Nephron (organoid): ENCODE measurements at regions not wholly inside any gene's neighbourhood (a gene's known extent, or its start where the extent isn't known, plus 50 kb on each side); places are given as distances from the start of the nearest gene placed in this dataset.

ENCODE experiments used
- H3K27ac Mint-ChIP-seq, 3 experiments: 2 replicates each; pipeline ENCODE4 v1.8.0; 2020; ENCODE audit warnings: mixed read lengths in 3 of 3, mild to moderate bottlenecking in 2 of 3, moderate library complexity in 1 of 3
- H3K27me3 Mint-ChIP-seq: 2 replicates; pipeline ENCODE4 v1.8.0; 2021; ENCODE audit warnings: low read depth, mild to moderate bottlenecking, moderate library complexity, mixed read lengths
- H3K36me3 Mint-ChIP-seq: 2 replicates; pipeline ENCODE4 v1.8.0; 2020; ENCODE audit warnings: low read depth, mixed read lengths
- H3K4me1 Mint-ChIP-seq: 2 replicates; pipeline ENCODE4 v1.8.0; 2020; ENCODE audit warnings: mixed read lengths
- H3K4me3 Mint-ChIP-seq, 3 experiments: 2 replicates each; pipeline ENCODE4 v1.8.0; 2020; ENCODE audit warnings: mild to moderate bottlenecking in 3 of 3, mixed read lengths in 3 of 3, moderate library complexity in 2 of 3
- H3K9me3 Mint-ChIP-seq: 2 replicates; pipeline ENCODE4 v1.8.0; 2020; ENCODE audit warnings: mixed read lengths
- CTCF ChIP-seq, 3 experiments: fragments of 200-600 bp; sonication (generic); IDR thresholded peaks; one replicate each; pipeline ENCODE4 v1.5.0; 2021; ENCODE audit warnings: antibody characterized with exemption in 3 of 3; ENCODE audit not compliant: unreplicated experiment in 3 of 3

- H3K4me3 Mint-ChIP-seq: no peak overlapping the region
- H3K27me3 Mint-ChIP-seq: peaks cover 4% of the 10 kb centered on the region
- no peaks in the 10 kb centered on the region for H3K4me1 Mint-ChIP-seq
- no peak overlapping the region for H3K27ac Mint-ChIP-seq
- peaks cover 8% of the 10 kb centered on the region for H3K9me3 Mint-ChIP-seq
- no peak for TF ChIP-seq CTCF (IDR thresholded peaks at IDR 0.05; ENCODE audit: unreplicated experiment in 3 of 3)
- H3K36me3 Mint-ChIP-seq: no peaks in the 10 kb centered on the region
Observed at GRCh38 chr5:8005416-8005815, 136.5 kb downstream of the MTRR start.

- no peak overlapping the region for H3K4me3 Mint-ChIP-seq
- no peaks in the 10 kb centered on the region for H3K27me3 Mint-ChIP-seq
- H3K27ac Mint-ChIP-seq: no peak overlapping the region
- H3K4me1 Mint-ChIP-seq: no peaks in the 10 kb centered on the region
- no peak for TF ChIP-seq CTCF (IDR thresholded peaks at IDR 0.05; ENCODE audit: unreplicated experiment in 3 of 3)
- no peaks in the 10 kb centered on the region for H3K36me3 Mint-ChIP-seq
- no peaks in the 10 kb centered on the region for H3K9me3 Mint-ChIP-seq
Observed at GRCh38 chr5:8012131-8012977, 143.4 kb downstream of the MTRR start.

GRCh38 chr5:8013948-8014710 lies 145.2 kb downstream of the MTRR start:
- Mint-ChIP-seq H3K4me1 (no peaks in the 10 kb centered on the region), H3K4me3 (no peak overlapping the region), H3K36me3 (no peaks in the 10 kb centered on the region), H3K9me3 (no peaks in the 10 kb centered on the region), H3K27me3 (no peaks in the 10 kb centered on the region), H3K27ac (no peak overlapping the region)
- no peak for TF ChIP-seq CTCF (IDR thresholded peaks at IDR 0.05; ENCODE audit: unreplicated experiment in 3 of 3)

- no peak overlapping the region for H3K4me3 Mint-ChIP-seq
- TF ChIP-seq CTCF (IDR thresholded peaks at IDR 0.05; ENCODE audit: unreplicated experiment in 3 of 3): no peak
- peaks cover 4% of the 10 kb centered on the region for H3K9me3 Mint-ChIP-seq
- H3K4me1 Mint-ChIP-seq: no peaks in the 10 kb centered on the region
- no peak overlapping the region for H3K27ac Mint-ChIP-seq
- H3K36me3 Mint-ChIP-seq: no peaks in the 10 kb centered on the region
- no peaks in the 10 kb centered on the region for H3K27me3 Mint-ChIP-seq
Observed at GRCh38 chr5:8019719-8020218, 150.8 kb downstream of the MTRR start.

- no peaks in the 10 kb centered on the region for H3K4me1 Mint-ChIP-seq
- TF ChIP-seq CTCF (IDR thresholded peaks at IDR 0.05; ENCODE audit: unreplicated experiment in 3 of 3): no peak
- H3K27me3 Mint-ChIP-seq: no peaks in the 10 kb centered on the region
- no peak overlapping the region for H3K27ac Mint-ChIP-seq
- no peak overlapping the region for H3K4me3 Mint-ChIP-seq
- peaks cover 4% of the 10 kb centered on the region for H3K9me3 Mint-ChIP-seq
- no peaks in the 10 kb centered on the region for H3K36me3 Mint-ChIP-seq
Observed at GRCh38 chr5:8020861-8021514, 152.0 kb downstream of the MTRR start.
